Lung (tissue), 11 donors: ENCODE measurements at regions not wholly inside any gene's neighbourhood (a gene's known extent, or its start where the extent isn't known, plus 50 kb on each side); places are given as distances from the start of the nearest gene placed in this dataset.
A peak's percentile ranks its signal among the peaks of the same experiment; 100 is the strongest.

ENCODE experiments used
- ATAC-seq: fragments of 200-7000 bp; cut with Tn5 transposase; one replicate; pipeline ENCODE4 v1.9.1; 2020; ENCODE audit warnings: moderate number of reproducible peaks; ENCODE audit not compliant: insufficient read depth, low FRiP score
- DNase-seq, 3 donors: peaks; one replicate each; pipeline ENCODE4 v3.0.0-alpha.2; 2013 to 2017
- H3K27ac ChIP-seq, 2 donors: one replicate each; pipeline ENCODE4 v1.5.1; 2013; ENCODE audit warnings: mild to moderate bottlenecking in 2 of 2, moderate library complexity in 2 of 2, control low read depth in 1 of 2, inconsistent platforms in 1 of 2, low read depth in 1 of 2, low read length in 1 of 2
- H3K27me3 ChIP-seq, 3 donors: one replicate each; pipeline ENCODE4 v1.5.1; 2013; ENCODE audit warnings: low read length in 2 of 3; ENCODE audit not compliant: control insufficient read depth in 3 of 3, insufficient read depth in 3 of 3
- H3K36me3 ChIP-seq, 4 donors: one replicate each; pipeline ENCODE4 v1.5.1; 2013; ENCODE audit warnings: low read length in 4 of 4, mild to moderate bottlenecking in 1 of 4, moderate library complexity in 1 of 4; ENCODE audit not compliant: control insufficient read depth in 4 of 4, insufficient read depth in 4 of 4
- H3K4me1 ChIP-seq, 5 donors: one replicate each; pipeline ENCODE4 v1.5.1; 2013; ENCODE audit warnings: low read length in 5 of 5, mild to moderate bottlenecking in 2 of 5, moderate library complexity in 1 of 5; ENCODE audit not compliant: control insufficient read depth in 5 of 5, insufficient read depth in 5 of 5
- H3K4me3 ChIP-seq: one replicate; pipeline ENCODE4 v1.5.1; 2013; ENCODE audit warnings: mild to moderate bottlenecking, control low read depth, moderate library complexity
- H3K9ac ChIP-seq, 2 donors: one replicate each; pipeline ENCODE4 v1.5.1; 2013; ENCODE audit warnings: low read length in 2 of 2, control low read depth in 1 of 2; ENCODE audit not compliant: insufficient read depth in 1 of 2
- H3K9me3 ChIP-seq, 4 donors: one replicate each; pipeline ENCODE4 v1.5.1; 2013; ENCODE audit warnings: low read length in 3 of 4, mild to moderate bottlenecking in 1 of 4, moderate library complexity in 1 of 4; ENCODE audit not compliant: control insufficient read depth in 4 of 4, insufficient read depth in 3 of 4
- WGBS, 2 donors: extraction: QIAGEN DNeasy Blood & Tissue Kit; methylation state at CpG; one replicate each; pipeline ENCODE4 v1.1.7; 2013; 5-methylcytosine and 5-hydroxymethylcytosine counted together
- TF ChIP-seq, protein P1 (sequence below): IDR thresholded peaks from 2 replicates; pipeline ENCODE4 v1.5.1; 2012; ENCODE audit warnings: mild to moderate bottlenecking; ENCODE audit errors: control extremely low read depth, extremely low read depth
- donor health status: control.
- donor health status: control.
- donor health status: Bipolar disorder and iron deficiency.
- donor health status: healthy.
- donor health status: DM: yes; HTN: yes; CAD: no.

DNA sequence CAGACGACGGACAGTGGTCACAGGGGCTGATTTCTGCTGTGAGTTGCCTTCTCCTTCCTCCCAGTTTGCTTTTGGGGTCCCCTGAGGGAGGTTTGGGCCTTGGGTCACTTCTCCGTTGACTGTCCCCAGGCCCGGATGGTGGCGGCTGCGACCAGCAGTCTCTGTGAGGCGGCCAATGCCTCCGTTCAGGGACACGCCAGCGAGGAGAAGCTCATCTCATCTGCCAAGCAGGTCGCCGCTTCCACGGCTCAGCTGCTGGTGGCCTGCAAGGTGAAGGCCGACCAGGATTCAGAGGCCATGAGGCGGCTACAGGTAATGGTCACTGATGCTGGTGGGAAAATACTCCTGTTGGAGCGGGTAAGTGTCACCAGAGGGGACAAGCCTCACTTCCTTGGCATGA is 206.8 kb upstream of the TPM1 start:
- TF ChIP-seq, protein P1, sequence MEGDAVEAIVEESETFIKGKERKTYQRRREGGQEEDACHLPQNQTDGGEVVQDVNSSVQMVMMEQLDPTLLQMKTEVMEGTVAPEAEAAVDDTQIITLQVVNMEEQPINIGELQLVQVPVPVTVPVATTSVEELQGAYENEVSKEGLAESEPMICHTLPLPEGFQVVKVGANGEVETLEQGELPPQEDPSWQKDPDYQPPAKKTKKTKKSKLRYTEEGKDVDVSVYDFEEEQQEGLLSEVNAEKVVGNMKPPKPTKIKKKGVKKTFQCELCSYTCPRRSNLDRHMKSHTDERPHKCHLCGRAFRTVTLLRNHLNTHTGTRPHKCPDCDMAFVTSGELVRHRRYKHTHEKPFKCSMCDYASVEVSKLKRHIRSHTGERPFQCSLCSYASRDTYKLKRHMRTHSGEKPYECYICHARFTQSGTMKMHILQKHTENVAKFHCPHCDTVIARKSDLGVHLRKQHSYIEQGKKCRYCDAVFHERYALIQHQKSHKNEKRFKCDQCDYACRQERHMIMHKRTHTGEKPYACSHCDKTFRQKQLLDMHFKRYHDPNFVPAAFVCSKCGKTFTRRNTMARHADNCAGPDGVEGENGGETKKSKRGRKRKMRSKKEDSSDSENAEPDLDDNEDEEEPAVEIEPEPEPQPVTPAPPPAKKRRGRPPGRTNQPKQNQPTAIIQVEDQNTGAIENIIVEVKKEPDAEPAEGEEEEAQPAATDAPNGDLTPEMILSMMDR: no peak
- no peak overlapping the region for H3K4me3 ChIP-seq
- peaks cover 0 to 7% (median 0%) of the 10 kb centered on the region in 5 donors for H3K4me1 ChIP-seq
- H3K9me3 ChIP-seq: no peaks in the 10 kb centered on the region
- H3K36me3 ChIP-seq: peaks cover 5 to 24% (median 12%) of the 10 kb centered on the region in 4 donors
- WGBS, 2 donors: 96 to 97% methylated on average over 16 of the region's 16 CpGs
- ATAC-seq (no peak), DNase-seq (no peak)
- H3K27ac ChIP-seq: peak overlapping the region in 1 of 2 donors; percentile 74
- no peak overlapping the region for H3K9ac ChIP-seq
- H3K27me3 ChIP-seq: no peaks in the 10 kb centered on the region

DNA sequence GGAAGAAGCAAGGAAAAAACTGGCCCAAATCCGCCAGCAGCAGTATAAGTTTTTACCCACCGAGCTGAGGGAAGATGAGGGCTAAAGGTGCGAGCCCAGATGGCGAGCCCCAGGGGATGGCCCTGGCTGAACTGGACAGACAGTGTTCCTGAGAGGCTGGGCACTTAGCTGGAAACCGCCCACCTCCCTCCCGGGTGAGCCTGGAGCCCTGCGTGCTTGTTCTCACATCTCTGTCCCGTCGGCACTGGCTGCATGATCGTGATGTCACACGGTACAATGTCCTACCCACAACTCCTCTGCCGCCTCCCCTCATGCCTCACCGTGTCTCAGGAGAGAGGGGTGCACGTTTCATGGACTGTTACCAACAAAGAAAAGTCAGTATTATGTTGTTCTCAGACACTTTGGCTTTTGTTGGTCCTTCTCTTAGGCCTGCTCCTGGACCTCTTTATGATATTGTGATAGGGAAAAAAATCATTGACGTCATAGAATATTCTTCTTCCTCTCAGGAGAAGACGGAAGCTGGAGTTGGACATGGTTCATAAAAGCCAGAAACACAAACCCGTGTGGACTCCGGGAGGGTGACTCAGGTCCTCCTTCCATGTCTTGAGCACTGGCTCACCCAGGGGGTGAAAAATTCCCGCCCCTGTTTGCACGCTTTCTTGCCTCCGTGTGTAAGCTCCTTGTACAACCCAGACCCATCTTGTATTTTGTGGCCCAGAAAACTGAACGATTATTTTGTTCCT is 201.8 kb upstream of the TPM1 start:
- DNase-seq (no peak), ATAC-seq (no peak)
- peak overlapping the region in 1 of 2 donors; percentile 82 for H3K27ac ChIP-seq
- H3K36me3 ChIP-seq: peaks cover 1 to 16% (median 10%) of the 10 kb centered on the region in 4 donors
- WGBS, 2 donors: 94 to 95% methylated on average over 22 of the region's 22 CpGs
- no peak overlapping the region for H3K4me3 ChIP-seq
- H3K27me3 ChIP-seq: no peaks in the 10 kb centered on the region
- no peaks in the 10 kb centered on the region for H3K9me3 ChIP-seq
- TF ChIP-seq, protein P1: no peak
- H3K4me1 ChIP-seq: peaks cover 0 to 9% (median 0%) of the 10 kb centered on the region in 5 donors
- no peak overlapping the region for H3K9ac ChIP-seq

DNA sequence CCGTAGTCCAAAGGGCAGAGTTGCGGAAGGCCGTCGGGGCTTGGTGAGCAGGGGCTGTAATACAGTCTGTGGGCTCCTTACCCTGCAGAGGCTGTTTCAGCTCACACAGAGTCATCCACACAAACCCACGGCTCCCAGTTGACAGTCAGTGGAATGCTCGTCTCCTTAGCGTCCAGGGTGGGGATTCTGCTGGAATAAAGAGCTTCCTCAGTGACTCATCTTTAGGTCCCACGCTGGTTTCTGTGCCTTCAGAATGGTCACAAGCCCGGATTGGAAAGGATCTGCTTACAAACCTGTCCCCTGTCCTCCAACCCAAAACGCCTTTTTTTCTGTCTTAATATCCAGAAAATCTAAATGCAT is 201.3 kb upstream of the TPM1 start:
- no peak for ATAC-seq
- no peak for DNase-seq
- H3K27me3 ChIP-seq: no peaks in the 10 kb centered on the region
- no peaks in the 10 kb centered on the region for H3K9me3 ChIP-seq
- H3K27ac ChIP-seq: peak overlapping the region in 1 of 2 donors; percentile 82
- no peak overlapping the region for H3K4me3 ChIP-seq
- H3K36me3 ChIP-seq: peaks cover 1 to 15% (median 10%) of the 10 kb centered on the region in 4 donors
- H3K4me1 ChIP-seq: peaks cover 0 to 9% (median 0%) of the 10 kb centered on the region in 5 donors
- 92 to 95% methylated on average over 10 of the region's 10 CpGs for WGBS, 2 donors
- no peak overlapping the region for H3K9ac ChIP-seq
- TF ChIP-seq, protein P1: no peak
